GM06990 (cell line): ENCODE measurements at regions not wholly inside any gene's neighbourhood (a gene's known extent, or its start where the extent isn't known, plus 50 kb on each side); places are given as distances from the start of the nearest gene placed in this dataset.

ENCODE experiments used
- DNase-seq: peaks from one replicate; pipeline ENCODE4 v3.0.0-alpha.2; 2011; ENCODE audit not compliant: insufficient read length; ENCODE audit errors: extremely low read depth
- H3K27me3 ChIP-seq: replicated peaks from 2 replicates; pipeline ENCODE4 v1.6.0; 2011; ENCODE audit warnings: low read length; ENCODE audit not compliant: control insufficient read depth, insufficient read depth
- H3K36me3 ChIP-seq: 2 replicates; pipeline ENCODE4 v1.5.1; 2011; ENCODE audit warnings: low read length; ENCODE audit not compliant: control insufficient read depth, insufficient read depth
- H3K4me3 ChIP-seq: replicated peaks from 2 replicates; pipeline ENCODE4 v1.5.1; 2011; ENCODE audit warnings: low read depth, mild to moderate bottlenecking, control low read depth, low read length
- TF ChIP-seq, protein P1 (sequence below): IDR thresholded peaks from 2 replicates; pipeline ENCODE4 v1.5.1; 2011; ENCODE audit warnings: low read length, control low read depth, mild to moderate bottlenecking, inconsistent platforms; ENCODE audit not compliant: insufficient read depth, poor library complexity, severe bottlenecking

DNA sequence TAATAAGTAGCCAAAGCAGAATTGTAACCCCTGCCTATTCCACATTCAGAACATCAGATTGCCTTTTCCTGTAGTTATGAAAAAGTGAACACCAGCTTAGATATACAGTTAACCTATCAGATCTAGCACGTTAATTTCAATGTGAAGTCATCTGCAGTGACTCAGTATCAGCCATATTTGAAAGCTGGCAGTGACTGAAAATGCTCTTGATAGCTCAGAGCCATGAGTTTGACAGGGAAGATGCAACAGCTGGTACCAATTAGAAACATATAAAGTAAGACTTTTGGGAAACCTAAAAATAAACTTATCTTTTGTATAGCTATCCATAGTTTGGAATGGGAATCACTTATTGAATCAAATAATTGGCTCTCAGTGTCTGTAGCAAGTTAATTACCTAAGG is 284.1 kb upstream of the NPSR1 start:
- no peak for DNase-seq
- H3K36me3 ChIP-seq, result no peaks in the 10 kb centered on the region
- TF ChIP-seq, protein P1, sequence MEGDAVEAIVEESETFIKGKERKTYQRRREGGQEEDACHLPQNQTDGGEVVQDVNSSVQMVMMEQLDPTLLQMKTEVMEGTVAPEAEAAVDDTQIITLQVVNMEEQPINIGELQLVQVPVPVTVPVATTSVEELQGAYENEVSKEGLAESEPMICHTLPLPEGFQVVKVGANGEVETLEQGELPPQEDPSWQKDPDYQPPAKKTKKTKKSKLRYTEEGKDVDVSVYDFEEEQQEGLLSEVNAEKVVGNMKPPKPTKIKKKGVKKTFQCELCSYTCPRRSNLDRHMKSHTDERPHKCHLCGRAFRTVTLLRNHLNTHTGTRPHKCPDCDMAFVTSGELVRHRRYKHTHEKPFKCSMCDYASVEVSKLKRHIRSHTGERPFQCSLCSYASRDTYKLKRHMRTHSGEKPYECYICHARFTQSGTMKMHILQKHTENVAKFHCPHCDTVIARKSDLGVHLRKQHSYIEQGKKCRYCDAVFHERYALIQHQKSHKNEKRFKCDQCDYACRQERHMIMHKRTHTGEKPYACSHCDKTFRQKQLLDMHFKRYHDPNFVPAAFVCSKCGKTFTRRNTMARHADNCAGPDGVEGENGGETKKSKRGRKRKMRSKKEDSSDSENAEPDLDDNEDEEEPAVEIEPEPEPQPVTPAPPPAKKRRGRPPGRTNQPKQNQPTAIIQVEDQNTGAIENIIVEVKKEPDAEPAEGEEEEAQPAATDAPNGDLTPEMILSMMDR, result no peak
- no peaks in the 10 kb centered on the region for H3K27me3 ChIP-seq
- H3K4me3 ChIP-seq, result no peak overlapping the region

DNA sequence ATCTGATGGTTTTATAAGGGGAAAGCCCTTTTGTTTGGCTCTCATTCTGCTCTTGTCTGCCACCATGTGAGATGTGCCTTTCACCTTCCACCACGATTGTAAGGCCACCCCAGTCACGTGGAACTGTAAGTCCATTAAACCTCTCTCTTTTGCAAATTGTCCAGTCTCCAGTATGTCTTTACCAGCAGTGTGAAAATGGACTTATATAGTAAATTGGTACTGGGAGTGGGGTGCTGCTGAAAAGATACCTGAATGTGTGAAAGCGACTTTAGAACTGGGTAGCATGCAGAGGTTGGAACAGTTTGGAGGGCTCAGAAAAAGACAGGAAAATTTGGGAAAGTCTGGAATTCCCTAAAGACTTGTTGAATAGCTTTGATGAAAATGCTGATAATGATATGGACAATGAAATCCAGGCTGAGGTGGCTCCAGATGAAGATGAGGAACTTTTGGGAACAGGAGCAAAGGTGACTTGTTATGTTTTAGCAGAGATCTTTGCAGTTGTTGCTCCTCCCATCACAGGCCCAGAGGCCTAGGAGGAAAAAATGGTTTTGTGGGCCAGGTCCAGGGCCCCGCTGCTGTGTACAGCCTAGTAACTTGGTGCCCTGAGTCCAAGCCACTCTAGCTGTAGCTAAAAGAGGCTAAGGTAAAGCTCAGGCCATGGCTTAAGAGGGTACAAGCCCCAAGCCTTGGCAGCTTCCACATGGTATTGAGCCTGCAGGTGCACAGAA is 275.7 kb upstream of the NPSR1 start:
- DNase-seq, result no peak
- TF ChIP-seq, protein P1, result no peak
- Histone ChIP-seq H3K27me3 (no peaks in the 10 kb centered on the region), H3K4me3 (no peak overlapping the region), H3K36me3 (no peaks in the 10 kb centered on the region)

DNA sequence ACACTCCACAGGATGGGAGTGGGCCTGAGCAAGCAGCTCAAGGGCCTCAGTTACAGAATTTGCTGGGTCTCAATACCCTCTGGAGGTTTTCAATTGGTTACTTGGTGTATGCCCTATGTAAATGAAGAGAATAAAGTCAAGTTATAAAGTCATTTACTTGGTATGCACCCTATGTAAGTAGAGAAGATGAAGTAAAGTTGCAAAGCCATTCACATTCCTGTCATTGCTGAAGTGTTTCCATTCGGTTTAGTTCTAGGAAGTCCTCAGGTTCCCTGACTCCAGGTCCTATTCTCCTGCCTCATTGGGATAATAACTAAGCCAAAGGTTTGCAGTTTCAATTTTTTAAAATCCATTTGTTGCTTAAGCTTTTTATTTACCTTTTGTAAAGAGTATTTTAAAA is 272.6 kb upstream of the NPSR1 start:
- H3K36me3 ChIP-seq, result no peaks in the 10 kb centered on the region
- no peak overlapping the region for H3K4me3 ChIP-seq
- TF ChIP-seq, protein P1, result no peak
- DNase-seq, result no peak
- no peaks in the 10 kb centered on the region for H3K27me3 ChIP-seq

DNA sequence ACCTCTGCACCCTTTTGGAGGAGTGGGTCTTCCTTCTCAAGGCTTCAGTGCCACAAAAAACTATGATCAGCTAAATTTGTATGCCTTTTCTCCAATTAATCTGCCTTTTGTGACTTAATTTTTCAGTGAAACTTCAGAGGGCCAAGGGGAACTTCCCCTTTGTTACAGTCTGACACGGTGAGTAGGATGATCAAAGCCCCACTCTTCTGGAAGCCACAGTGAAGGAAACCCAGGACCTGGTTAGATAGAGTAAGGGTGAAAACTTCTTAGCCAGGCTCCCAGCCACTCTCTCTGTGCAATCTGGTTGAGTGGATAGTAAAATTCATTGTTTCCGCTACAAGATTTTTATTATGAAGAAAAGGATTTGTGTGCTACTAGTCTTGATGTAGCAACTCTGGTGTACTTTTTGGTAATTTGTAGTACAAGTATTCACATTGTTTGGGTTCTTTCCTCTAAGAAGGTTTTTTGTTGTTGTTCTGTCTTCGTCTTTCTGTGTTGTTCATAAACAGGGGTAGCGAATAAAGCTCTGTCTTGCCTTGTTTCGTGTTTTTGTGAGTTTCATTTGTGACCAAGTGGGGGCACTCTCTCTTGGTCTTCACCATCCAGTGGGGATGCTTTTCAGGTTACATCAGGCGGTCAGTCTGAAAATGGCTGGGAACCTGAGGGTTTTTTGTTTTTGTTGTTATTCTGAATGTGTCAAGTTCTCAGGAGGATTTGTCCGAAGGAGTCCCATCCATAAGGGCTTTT is 268.5 kb upstream of the NPSR1 start:
- TF ChIP-seq, protein P1, result no peak
- Histone ChIP-seq H3K4me3 (no peak overlapping the region), H3K36me3 (no peaks in the 10 kb centered on the region), H3K27me3 (no peaks in the 10 kb centered on the region)
- DNase-seq, result no peak

DNA sequence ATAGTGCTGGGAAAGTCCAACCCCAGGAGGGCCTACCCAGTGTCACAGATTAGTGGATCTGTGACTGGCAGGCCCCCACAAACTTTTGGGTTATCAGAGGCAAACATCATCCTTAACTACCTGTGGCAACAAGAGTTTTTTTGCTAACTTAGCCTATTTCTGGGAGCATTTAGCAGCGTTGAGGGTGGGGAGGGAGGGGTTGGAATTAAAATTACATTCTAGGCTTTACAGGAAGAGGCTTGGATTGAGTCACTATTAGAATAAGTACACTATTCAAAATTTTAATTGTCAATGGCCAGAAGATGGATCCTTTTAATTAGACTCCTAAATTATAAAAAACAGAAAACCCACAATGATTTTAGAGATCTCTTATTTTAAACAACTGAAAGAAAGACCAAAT is 267.9 kb upstream of the NPSR1 start:
- H3K36me3 ChIP-seq, result no peaks in the 10 kb centered on the region
- H3K4me3 ChIP-seq, result no peak overlapping the region
- no peaks in the 10 kb centered on the region for H3K27me3 ChIP-seq
- TF ChIP-seq, protein P1, result no peak
- no peak for DNase-seq
